GM12878 (cell line): ENCODE measurements at regions not wholly inside any gene's neighbourhood (a gene's known extent, or its start where the extent isn't known, plus 50 kb on each side); places are given as distances from the start of the nearest gene placed in this dataset.

Source experiments
- CEBPB ChIP-seq, 2 experiments: fragments of 150-350 bp in 1 of 2; IDR thresholded peaks; 2 replicates each; pipeline ENCODE4 v1.6.1; 2012 to 2014; ENCODE audit warnings: low read depth in 2 of 2, low read length in 2 of 2, borderline replicate concordance in 1 of 2, inconsistent platforms in 1 of 2
- GABPA ChIP-seq: IDR thresholded peaks from 2 replicates; pipeline ENCODE4 v1.6.1; 2014; ENCODE audit warnings: antibody characterized with exemption, low read depth, mild to moderate bottlenecking, inconsistent platforms
- POLR2A ChIP-seq: IDR thresholded peaks from 2 replicates; pipeline ENCODE4 v1.6.1; 2011; ENCODE audit warnings: low read depth, mild to moderate bottlenecking, low read length
- RCOR1 ChIP-seq: conservative IDR thresholded peaks from 2 replicates; pipeline ENCODE4 v1.6.1; 2012; ENCODE audit warnings: low read depth, low read length, improper control_type of control experiment
- ZSCAN29 ChIP-seq: fragments of 450-650 bp; IDR thresholded peaks from 2 replicates; pipeline ENCODE4 v1.6.1; 2017; ENCODE audit warnings: mild to moderate bottlenecking, moderate library complexity
- TF ChIP-seq, protein P1 (sequence below), 3 experiments: IDR thresholded peaks in 2 of 3; conservative IDR thresholded peaks in 1 of 3; 2 replicates each; pipeline ENCODE4 v1.5.1; 2011; ENCODE audit warnings: low read depth in 3 of 3, low read length in 3 of 3, mild to moderate bottlenecking in 3 of 3, control low read depth in 2 of 3, moderate library complexity in 2 of 3, inconsistent platforms in 1 of 3, mixed read lengths in 1 of 3; ENCODE audit not compliant: control insufficient read depth in 2 of 3, insufficient read depth in 1 of 3; ENCODE audit errors: extremely low read depth in 1 of 3

DNA sequence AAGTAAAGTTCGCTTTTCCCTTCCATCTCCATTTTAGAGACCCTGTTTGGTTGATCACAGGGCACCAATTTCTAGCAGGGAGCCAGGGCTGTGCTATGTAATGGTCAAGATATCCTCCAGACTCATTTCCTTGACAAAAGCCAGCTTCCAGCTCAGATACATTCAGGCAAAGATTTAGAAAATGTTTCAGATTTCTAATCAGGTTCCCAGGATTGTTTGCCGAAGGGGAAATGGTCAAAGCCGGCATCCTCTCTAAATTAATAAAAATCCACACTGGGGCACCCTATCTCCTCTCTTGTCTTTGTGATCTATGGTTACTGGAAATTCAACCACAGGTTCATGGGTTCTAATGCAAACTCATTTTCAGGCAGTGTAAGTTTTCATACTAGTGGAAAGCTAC is 686.8 kb upstream of the KIF2B start:
- TF ChIP-seq RCOR1 (no peak), GABPA (no peak), POLR2A (no peak), ZSCAN29 (no peak), CEBPB (IDR thresholded peaks at IDR 0.05; ENCODE audit: borderline replicate concordance in 1 of 2, low read depth in 2 of 2, low read length in 2 of 2) (no peak)
- TF ChIP-seq, protein P1, sequence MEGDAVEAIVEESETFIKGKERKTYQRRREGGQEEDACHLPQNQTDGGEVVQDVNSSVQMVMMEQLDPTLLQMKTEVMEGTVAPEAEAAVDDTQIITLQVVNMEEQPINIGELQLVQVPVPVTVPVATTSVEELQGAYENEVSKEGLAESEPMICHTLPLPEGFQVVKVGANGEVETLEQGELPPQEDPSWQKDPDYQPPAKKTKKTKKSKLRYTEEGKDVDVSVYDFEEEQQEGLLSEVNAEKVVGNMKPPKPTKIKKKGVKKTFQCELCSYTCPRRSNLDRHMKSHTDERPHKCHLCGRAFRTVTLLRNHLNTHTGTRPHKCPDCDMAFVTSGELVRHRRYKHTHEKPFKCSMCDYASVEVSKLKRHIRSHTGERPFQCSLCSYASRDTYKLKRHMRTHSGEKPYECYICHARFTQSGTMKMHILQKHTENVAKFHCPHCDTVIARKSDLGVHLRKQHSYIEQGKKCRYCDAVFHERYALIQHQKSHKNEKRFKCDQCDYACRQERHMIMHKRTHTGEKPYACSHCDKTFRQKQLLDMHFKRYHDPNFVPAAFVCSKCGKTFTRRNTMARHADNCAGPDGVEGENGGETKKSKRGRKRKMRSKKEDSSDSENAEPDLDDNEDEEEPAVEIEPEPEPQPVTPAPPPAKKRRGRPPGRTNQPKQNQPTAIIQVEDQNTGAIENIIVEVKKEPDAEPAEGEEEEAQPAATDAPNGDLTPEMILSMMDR (IDR thresholded peaks at IDR 0.05 in 2 of 3, conservative IDR thresholded peaks at IDR 0.05 in 1 of 3; ENCODE audit: control insufficient read depth in 2 of 3, extremely low read depth in 1 of 3, insufficient read depth in 1 of 3, low read depth in 3 of 3, low read length in 3 of 3), result no peak
